GM21717 (cell line): ENCODE measurements at regions not wholly inside any gene's neighbourhood (a gene's known extent, or its start where the extent isn't known, plus 50 kb on each side); places are given as distances from the start of the nearest gene placed in this dataset.

ENCODE experiments used
- ATAC-seq: cut with Tn5 transposase; IDR thresholded peaks from one replicate; pipeline ENCODE4 v1.9.1; 2021; ENCODE audit warnings: mild to moderate bottlenecking, moderate library complexity; ENCODE audit not compliant: unreplicated experiment

GRCh38 chr9:100933656-100934055, 94.9 kb upstream of the PLPPR1 start:
- ATAC-seq, result no peak

GRCh38 chr9:100937382-100937781, 91.1 kb upstream of the PLPPR1 start:
- no peak for ATAC-seq

GRCh38 chr9:100938507-100938906, 90.0 kb upstream of the PLPPR1 start:
- no peak for ATAC-seq

GRCh38 chr9:100939636-100940035, 88.9 kb upstream of the PLPPR1 start:
- no peak for ATAC-seq

GRCh38 chr9:100959226-100959625, 69.3 kb upstream of the PLPPR1 start:
- ATAC-seq, result no peak
